Spinal cord (tissue), 9 donors: ENCODE measurements at regions not wholly inside any gene's neighbourhood (a gene's known extent, or its start where the extent isn't known, plus 50 kb on each side); places are given as distances from the start of the nearest gene placed in this dataset.

Experiments used
- DNase-seq, 6 donors: peaks; one replicate each; pipeline versions ENCODE4 v3.0.0 to v3.0.0-alpha.2; 2013 to 2015; ENCODE audit warnings: low spot score in 6 of 6, low read depth in 4 of 6
- H3K27ac ChIP-seq: one replicate; pipeline ENCODE4 v1.5.1; 2013; ENCODE audit warnings: low read depth, low read length, control low read depth
- H3K27me3 ChIP-seq: one replicate; pipeline ENCODE4 v1.6.1; 2013; ENCODE audit warnings: low read length; ENCODE audit not compliant: control insufficient read depth, insufficient read depth
- H3K36me3 ChIP-seq: one replicate; pipeline ENCODE4 v1.6.1; 2013; ENCODE audit warnings: low read length; ENCODE audit not compliant: control insufficient read depth, insufficient read depth
- H3K4me1 ChIP-seq: one replicate; pipeline ENCODE4 v1.6.1; 2013; ENCODE audit warnings: low read length; ENCODE audit not compliant: control insufficient read depth, insufficient read depth
- H3K4me3 ChIP-seq: one replicate; pipeline ENCODE4 v1.5.1; 2013; ENCODE audit warnings: low read depth, low read length, control low read depth
- H3K9me3 ChIP-seq: one replicate; pipeline ENCODE4 v1.6.1; 2013; ENCODE audit warnings: low read length; ENCODE audit not compliant: control insufficient read depth, insufficient read depth
- WGBS: methylation state at CpG from one replicate; pipeline ENCODE4 v1.1.5; 2013; ENCODE audit warnings: missing lambda C conversion rate; ENCODE audit not compliant: insufficient coverage; 5-methylcytosine and 5-hydroxymethylcytosine counted together
- donor health status: healthy.

DNA sequence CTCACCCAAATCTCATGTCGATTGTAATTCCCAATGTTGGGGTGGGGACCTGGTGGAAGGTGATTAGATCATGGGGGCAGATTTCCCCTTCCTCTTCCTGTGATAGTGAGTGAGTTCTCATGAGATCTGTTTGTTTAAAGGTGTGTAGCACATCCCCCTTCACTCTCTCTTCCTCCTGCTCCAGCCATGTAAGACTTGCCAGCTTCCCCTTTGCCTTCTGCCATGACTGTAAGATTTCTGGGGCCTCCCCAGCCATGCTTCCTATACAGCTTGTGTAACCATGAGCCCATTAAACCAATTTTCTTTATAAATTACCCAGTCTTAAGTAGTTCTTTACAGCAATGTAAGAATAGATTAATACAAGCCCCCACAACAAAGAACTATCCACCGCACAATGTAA lies 109.9 kb upstream of the JAZF1 start:
- no peak for DNase-seq
- no peaks in the 10 kb centered on the region for H3K9me3 ChIP-seq
- no peak overlapping the region for H3K4me3 ChIP-seq
- no peaks in the 10 kb centered on the region for H3K27me3 ChIP-seq
- no peaks in the 10 kb centered on the region for H3K36me3 ChIP-seq
- no peaks in the 10 kb centered on the region for H3K4me1 ChIP-seq
- no peak overlapping the region for H3K27ac ChIP-seq
- no CpG with 5 or more reads among the region's 2 CpGs for WGBS

DNA sequence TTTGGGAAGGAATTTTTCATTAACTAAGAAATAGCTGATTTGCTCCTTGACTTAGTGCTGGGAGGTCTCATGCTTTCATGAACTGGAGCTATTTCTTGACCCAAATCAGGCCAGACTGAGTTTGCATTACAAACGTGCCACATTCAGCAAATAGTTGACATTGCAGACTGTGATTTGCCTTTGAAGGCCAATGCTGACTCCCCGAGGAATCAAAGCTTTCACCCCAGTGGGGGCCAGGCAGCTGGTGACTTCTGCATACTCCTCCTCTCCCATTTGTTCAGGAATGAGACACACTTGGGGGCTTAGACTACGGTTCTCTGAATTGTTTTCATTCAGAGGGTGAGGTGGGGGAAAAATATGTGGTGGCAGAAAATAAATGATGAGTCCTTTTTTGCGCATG lies 111.0 kb upstream of the JAZF1 start:
- 73% methylated on average over 3 of the region's 4 CpGs for WGBS
- Histone ChIP-seq H3K9me3 (no peaks in the 10 kb centered on the region), H3K4me3 (no peak overlapping the region), H3K4me1 (no peaks in the 10 kb centered on the region), H3K27ac (no peak overlapping the region), H3K27me3 (no peaks in the 10 kb centered on the region), H3K36me3 (no peaks in the 10 kb centered on the region)
- DNase-seq: no peak

DNA sequence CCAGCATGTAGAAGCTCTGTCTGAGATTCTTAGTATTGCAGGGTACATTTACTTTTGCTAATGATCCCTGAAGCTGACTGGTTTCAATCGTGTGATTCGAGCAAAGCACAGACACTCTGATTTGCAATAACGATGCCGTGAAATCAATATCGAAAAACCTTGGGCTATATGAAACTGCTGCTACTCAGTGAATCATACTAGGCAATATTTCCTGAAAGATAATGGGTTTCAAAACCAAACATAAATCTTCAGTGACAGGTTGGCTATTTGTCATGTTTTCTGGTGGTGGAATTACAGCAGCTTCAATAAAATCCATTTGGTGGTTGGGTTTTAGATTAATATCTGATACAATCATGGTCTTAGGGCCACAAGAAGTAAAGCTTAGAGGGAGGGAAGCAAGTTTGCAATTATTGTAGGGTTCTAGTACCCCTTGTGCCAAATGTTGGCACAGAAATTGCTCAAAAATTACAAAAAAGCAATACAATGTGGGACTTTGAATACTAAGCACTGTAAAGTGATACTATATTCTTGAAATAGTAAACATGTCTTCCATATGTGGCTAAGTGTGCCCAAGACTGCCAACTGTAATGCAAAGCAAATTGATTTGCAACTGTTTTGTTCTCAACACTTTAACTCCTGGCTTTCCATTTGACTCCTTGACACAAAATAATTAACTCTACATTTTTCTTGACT lies 112.4 kb upstream of the JAZF1 start:
- Histone ChIP-seq H3K36me3 (no peaks in the 10 kb centered on the region), H3K4me3 (no peak overlapping the region), H3K27me3 (no peaks in the 10 kb centered on the region), H3K27ac (no peak overlapping the region), H3K9me3 (no peaks in the 10 kb centered on the region), H3K4me1 (no peaks in the 10 kb centered on the region)
- DNase-seq: no peak
- 50% methylated on average over 3 of the region's 5 CpGs for WGBS

DNA sequence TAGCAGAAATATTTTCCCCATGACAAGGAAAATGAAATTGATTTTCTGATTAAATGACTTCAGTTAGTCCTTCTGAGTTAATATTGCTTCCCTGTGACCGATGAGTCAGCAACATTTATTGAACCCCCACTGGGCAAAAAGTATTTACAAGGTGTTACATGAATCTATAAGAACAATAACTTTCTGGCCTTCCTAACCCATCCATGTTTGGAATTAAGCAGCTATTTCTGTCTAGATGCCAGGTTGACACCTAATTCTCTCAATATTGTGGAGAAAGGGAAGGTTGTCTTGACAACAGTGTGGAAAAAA lies 112.9 kb upstream of the JAZF1 start:
- WGBS: no CpG with 5 or more reads among the region's 1 CpG

DNA sequence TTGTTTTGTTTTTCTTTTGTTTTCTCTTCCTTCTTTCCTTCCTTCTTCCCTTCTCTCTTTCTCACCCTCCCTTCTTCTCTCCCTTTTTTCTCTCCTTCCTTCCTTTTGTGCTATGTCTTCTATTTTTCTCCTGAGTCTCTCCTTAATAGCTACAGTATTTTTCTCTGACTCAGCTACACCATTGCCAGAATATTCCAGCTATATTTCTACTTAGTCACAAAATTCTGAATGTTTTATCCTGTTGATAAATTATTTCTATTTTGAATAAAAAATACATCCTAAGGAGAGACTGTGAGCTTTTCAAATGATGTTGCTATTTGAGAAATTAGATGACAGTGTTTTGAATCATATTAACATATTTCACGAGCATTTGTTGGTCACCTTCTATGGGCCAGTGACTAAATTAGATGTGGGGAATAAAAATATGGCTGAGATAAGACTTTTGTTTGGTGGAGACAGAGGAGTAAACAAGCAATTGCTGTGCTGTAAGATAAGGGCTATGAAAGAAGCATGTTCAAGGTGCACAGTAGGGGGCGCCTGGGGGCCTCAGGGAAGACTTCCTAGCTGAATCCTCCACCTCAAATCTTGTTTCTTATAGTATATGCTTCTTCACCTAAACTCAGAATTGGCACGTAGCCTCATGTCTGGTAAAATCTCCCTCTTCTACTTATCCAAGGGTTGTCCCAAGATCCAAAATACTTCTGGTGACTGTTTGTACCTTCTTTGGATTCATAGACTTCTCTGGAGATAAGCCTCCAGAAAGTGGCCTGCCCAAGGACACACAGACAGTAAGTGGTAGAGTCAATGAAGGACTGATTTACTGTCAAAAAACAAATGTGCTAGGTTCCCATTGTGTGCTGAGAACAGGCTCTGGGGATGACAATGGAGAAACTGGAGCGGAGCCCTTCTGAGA lies 115.5 kb upstream of the CREB5 start:
- Histone ChIP-seq H3K4me3 (no peak overlapping the region), H3K4me1 (no peaks in the 10 kb centered on the region), H3K36me3 (no peaks in the 10 kb centered on the region), H3K9me3 (no peaks in the 10 kb centered on the region), H3K27me3 (no peaks in the 10 kb centered on the region), H3K27ac (no peak overlapping the region)
- DNase-seq: no peak
- WGBS: 54% methylated on average over 3 of the region's 4 CpGs

More for the DNA sequence above, 112.9 kb upstream of the JAZF1 start:
- H3K4me3 ChIP-seq: no peak overlapping the region
- H3K36me3 ChIP-seq: no peaks in the 10 kb centered on the region
- H3K9me3 ChIP-seq: no peaks in the 10 kb centered on the region
- no peaks in the 10 kb centered on the region for H3K27me3 ChIP-seq
- no peaks in the 10 kb centered on the region for H3K4me1 ChIP-seq
- H3K27ac ChIP-seq: no peak overlapping the region
- DNase-seq: no peak

DNA sequence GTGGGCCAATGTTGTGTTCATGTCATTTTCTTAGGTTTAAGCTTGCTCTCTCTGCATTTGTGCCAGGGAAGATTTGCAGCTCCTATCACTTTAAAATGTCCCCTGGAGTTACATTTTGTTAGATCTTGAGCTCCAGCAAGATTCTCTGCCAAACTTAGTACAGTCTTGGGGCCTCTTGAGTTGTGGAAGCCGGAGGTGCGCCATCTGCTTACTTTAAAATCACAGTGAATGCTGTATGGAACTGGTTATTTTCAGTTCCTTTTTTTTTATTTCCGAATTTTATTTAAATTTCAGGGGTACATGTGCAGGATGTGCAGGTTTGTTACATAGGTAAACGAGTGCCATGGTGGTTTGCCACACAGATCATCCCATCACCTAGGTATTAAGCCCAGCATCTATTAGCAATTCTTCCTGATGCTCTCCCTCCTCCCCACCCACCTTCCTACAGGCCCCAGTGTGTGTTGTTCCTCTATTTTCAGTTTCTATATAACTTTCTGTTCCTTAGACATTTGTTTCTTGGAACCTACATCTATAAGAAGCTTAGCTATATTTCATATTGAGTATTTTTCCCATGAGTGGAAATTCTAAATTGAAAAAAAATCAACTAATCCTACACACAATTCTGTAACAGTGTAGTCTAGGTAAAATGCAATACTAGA lies 114.4 kb upstream of the CREB5 start:
- WGBS: 80% methylated on average over 1 of the region's 4 CpGs
- no peak overlapping the region for H3K27ac ChIP-seq

DNA sequence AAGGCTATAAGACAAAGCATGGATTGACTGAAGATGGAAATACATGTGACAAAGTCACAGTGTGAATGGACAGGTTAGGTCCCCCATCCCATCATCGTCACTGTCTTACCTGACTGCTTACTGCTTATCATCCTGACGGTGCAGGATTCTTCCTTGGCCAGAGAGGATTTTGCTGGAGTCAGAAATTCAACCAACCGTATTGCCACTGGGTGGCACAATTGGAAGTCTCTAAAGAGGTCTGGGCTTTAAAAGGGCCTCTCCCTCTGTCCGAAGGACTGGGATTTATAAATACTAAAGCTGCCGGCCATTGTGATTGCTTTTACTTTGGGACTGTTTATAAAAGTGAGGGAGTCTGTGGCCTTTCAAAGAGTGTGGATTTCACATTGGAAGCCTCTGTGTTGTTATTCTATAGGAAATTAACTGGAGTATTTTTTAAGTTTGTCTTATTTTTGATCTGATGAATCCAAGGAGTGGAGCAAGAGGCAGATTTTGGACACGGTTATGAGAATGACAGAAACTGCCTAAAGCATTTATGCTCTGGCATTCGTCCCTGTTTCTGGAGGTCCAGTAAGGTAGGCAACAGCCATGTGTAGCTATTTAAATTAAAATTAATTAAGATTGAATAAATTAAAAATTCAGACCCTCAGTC lies 113.3 kb upstream of the CREB5 start:
- 4% methylated on average over 4 of the region's 7 CpGs for WGBS
- no peaks in the 10 kb centered on the region for H3K9me3 ChIP-seq
- H3K4me1 ChIP-seq: no peaks in the 10 kb centered on the region
- DNase-seq: peak in 4 of 6 donors; percentile 30 to 89 (median 65)
- H3K27me3 ChIP-seq: no peaks in the 10 kb centered on the region
- H3K27ac ChIP-seq: no peak overlapping the region
- H3K4me3 ChIP-seq: no peak overlapping the region
- H3K36me3 ChIP-seq: no peaks in the 10 kb centered on the region

More for the DNA sequence above, 114.4 kb upstream of the CREB5 start:
- Histone ChIP-seq H3K27me3 (no peaks in the 10 kb centered on the region), H3K4me1 (no peaks in the 10 kb centered on the region), H3K36me3 (no peaks in the 10 kb centered on the region), H3K4me3 (no peak overlapping the region), H3K9me3 (no peaks in the 10 kb centered on the region)
- peak in 2 of 6 donors; percentile 74 to 89 for DNase-seq

DNA sequence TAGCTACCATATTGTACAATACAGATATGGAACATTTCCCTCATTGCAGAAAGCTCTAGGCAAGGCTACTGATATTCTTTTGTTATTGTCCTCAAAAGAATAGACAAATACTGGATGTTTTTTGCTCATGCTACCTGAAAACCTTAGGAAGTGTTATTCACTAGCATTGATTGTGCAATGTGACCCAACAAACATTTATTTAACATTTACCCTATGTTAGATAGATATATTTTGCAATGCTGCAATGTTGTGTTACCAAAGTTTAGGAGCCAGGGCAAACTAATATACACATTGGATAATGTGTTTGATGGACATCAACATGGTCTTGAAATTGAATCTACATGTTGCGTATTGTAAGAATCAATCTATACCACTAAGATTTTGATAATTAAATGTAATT lies 112.8 kb upstream of the CREB5 start:
- WGBS: no CpG with 5 or more reads among the region's 1 CpG
- H3K9me3 ChIP-seq: no peaks in the 10 kb centered on the region

DNA sequence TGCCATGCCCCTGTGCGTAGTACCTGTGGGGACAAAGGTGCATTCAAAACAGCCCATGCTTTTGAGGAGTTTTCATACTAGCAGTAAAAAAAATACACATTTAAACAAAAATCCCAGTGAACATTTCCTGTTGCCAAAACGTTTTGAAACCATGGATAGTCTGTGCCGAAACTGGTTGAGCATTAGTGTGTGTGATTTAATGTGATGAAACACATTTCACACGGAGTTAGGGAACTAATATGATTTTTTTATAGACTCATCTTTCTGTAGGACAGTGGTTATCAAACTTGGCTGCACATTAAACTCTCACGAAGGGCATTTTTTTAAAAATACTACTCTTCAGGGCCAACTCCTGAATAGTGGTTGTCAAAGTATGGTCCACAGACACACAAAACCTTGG lies 111.8 kb upstream of the CREB5 start:
- H3K27ac ChIP-seq: no peak overlapping the region
- no CpG with 5 or more reads among the region's 5 CpGs for WGBS
- H3K27me3 ChIP-seq: no peaks in the 10 kb centered on the region

More for the DNA sequence above, 112.8 kb upstream of the CREB5 start:
- no peak for DNase-seq
- no peaks in the 10 kb centered on the region for H3K4me1 ChIP-seq
- no peak overlapping the region for H3K27ac ChIP-seq
- no peaks in the 10 kb centered on the region for H3K36me3 ChIP-seq
- no peak overlapping the region for H3K4me3 ChIP-seq
- no peaks in the 10 kb centered on the region for H3K27me3 ChIP-seq

More for the DNA sequence above, 111.8 kb upstream of the CREB5 start:
- Histone ChIP-seq H3K4me1 (no peaks in the 10 kb centered on the region), H3K9me3 (no peaks in the 10 kb centered on the region), H3K4me3 (no peak overlapping the region), H3K36me3 (no peaks in the 10 kb centered on the region)
- no peak for DNase-seq
